IgD-negative memory B cell (primary cell): ENCODE measurements at regions not wholly inside any gene's neighbourhood (a gene's known extent, or its start where the extent isn't known, plus 50 kb on each side); places are given as distances from the start of the nearest gene placed in this dataset.
"Not testable (repeated sequence)": the region's sequence is repeated elsewhere in the genome, so short reads cannot be mapped to it uniquely, and the experiment has no call there.

Experiments
- H3K27ac Mint-ChIP-seq, 3 donors: one replicate each; pipeline ENCODE4 v1.8.0; 2020 to 2022; ENCODE audit warnings: mild to moderate bottlenecking in 3 of 3, mixed read lengths in 3 of 3, moderate library complexity in 1 of 3
- H3K27me3 Mint-ChIP-seq: one replicate; pipeline ENCODE4 v1.8.0; 2021; ENCODE audit warnings: mixed read lengths
- H3K36me3 Mint-ChIP-seq: one replicate; pipeline ENCODE4 v1.8.0; 2020; ENCODE audit warnings: mild to moderate bottlenecking, mixed read lengths
- H3K4me1 Mint-ChIP-seq, 3 donors: one replicate each; pipeline ENCODE4 v1.8.0; 2020 to 2022; ENCODE audit warnings: mixed read lengths in 3 of 3, mild to moderate bottlenecking in 1 of 3
- H3K4me3 Mint-ChIP-seq, 4 donors: one replicate each; pipeline ENCODE4 v1.8.0; 2020 to 2022; ENCODE audit warnings: mild to moderate bottlenecking in 4 of 4, mixed read lengths in 4 of 4, moderate library complexity in 3 of 4
- H3K9me3 Mint-ChIP-seq, 3 donors: one replicate each; pipeline ENCODE4 v1.8.0; 2020 to 2021; ENCODE audit warnings: mixed read lengths in 3 of 3, mild to moderate bottlenecking in 1 of 3

DNA sequence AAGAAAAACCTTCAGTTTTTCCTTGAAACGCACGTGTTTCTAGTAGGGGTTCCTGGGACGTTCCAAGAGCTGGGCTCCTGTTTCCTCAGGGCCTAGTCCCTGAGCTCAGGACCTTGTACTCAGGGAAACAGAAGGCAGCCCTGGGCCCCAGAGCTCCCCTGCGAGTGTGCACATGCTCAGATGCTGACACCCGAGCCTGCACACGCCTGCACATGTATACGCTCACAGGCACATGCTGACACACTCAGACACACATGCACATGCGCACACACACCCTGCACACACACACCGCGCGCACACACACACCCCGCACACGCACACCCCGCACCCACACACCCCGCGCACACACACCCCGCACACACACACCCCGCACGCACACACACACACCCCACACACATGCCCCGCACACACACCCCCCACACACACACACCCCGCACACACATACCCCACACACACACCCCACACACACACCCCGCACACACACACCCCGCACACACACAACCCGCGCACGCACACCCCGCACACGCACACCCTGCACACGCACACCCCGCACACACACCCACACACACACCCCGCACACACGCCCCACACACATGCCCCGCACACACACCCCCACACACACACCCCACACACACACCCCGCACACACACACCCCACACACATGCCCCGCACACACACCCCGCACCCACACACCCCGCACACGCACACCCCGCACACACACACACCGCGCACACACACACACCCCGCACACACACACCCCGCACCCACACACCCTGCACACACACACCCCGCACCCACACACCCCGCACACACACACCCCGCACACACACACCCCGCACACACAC, 52.2 kb downstream of the CALML3 start:
- peaks cover 13 to 14% (median 14%) of the 10 kb centered on the region in 3 donors for H3K4me1 Mint-ChIP-seq
- H3K27ac Mint-ChIP-seq = no peak overlapping the region
- H3K9me3 Mint-ChIP-seq = peaks cover 0 to 6% (median 0%) of the 10 kb centered on the region in 3 donors
- peaks cover 5% of the 10 kb centered on the region for H3K27me3 Mint-ChIP-seq
- peak overlapping the region in 1 of 4 donors; percentile 58 for H3K4me3 Mint-ChIP-seq
- no peaks in the 10 kb centered on the region for H3K36me3 Mint-ChIP-seq

DNA sequence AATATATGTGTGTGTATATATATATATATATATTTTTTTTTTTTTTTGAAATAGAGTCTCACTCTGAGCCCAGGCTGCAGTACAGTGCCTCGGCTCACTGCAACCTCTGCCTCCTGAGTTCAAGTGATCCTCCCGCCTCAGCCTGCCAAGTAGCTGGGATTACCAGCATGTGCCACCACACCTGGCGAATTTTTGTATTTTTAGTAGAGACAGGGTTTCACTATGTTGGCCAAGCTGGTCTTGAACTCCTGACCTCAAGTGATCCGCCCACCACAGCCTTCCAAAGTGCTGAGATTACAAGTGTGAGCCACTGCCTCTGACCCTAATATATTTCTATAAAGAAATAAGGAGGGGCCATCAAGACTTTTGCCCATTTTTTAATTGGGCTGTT, 55.3 kb downstream of the CALML3 start:
- not testable (repeated sequence) for H3K4me3 Mint-ChIP-seq, H3K36me3 Mint-ChIP-seq, H3K27ac Mint-ChIP-seq, H3K9me3 Mint-ChIP-seq
- Mint-ChIP-seq H3K4me1 (peaks cover 26 to 33% (median 32%) of the 10 kb centered on the region in 3 donors), H3K27me3 (peaks cover 12% of the 10 kb centered on the region)

DNA sequence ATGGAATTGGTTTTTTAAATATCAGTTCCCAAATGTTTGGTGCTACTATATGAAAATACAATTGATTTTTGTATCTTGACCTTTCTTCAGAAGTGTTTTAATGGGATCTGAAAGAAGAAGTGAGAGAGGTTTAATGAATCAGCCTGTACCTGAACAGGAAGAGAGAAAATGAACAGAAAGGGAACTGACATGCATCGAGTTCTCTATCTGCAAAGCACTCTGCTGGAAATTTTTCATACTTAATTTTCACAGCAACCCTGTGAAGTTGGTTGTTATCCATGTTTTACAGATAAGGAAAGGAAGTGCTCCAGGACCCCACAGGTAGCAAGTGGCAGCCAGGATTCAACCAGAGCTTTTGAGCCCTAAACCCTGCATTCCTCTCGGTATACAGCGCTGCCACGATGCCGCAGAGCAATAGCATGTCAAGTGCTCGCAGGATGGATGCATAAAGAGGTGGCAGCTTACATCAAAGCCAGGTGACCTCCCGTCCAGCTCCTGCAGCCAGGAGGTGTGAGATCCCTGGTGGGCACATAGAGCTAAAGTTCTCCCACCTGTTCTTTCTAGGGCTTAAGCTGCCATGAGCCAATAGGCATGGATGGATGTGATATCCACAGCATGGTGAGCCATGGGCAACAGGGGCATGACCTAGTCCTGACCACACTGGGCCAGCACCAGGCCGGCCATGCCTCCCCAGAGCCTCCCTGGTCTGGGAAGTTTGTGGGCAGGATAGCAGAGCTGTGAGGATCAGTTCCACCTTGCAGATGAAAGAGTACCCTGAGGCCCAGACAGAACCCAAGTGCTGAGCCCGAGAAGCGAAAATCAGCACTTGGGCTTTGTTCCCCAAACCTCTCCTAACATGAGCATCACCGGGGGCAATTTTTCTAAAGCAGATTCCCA, 57.2 kb downstream of the CALML3 start:
- no peaks in the 10 kb centered on the region for H3K36me3 Mint-ChIP-seq
- H3K4me1 Mint-ChIP-seq = peaks cover 22 to 33% (median 32%) of the 10 kb centered on the region in 3 donors
- H3K27me3 Mint-ChIP-seq = peaks cover 11% of the 10 kb centered on the region
- peak overlapping the region; percentile 33 to 73 (median 54) for H3K4me3 Mint-ChIP-seq
- H3K9me3 Mint-ChIP-seq = peaks cover 0 to 6% (median 0%) of the 10 kb centered on the region in 3 donors
- H3K27ac Mint-ChIP-seq = peak overlapping the region in 2 of 3 donors; percentile 24 to 59

DNA sequence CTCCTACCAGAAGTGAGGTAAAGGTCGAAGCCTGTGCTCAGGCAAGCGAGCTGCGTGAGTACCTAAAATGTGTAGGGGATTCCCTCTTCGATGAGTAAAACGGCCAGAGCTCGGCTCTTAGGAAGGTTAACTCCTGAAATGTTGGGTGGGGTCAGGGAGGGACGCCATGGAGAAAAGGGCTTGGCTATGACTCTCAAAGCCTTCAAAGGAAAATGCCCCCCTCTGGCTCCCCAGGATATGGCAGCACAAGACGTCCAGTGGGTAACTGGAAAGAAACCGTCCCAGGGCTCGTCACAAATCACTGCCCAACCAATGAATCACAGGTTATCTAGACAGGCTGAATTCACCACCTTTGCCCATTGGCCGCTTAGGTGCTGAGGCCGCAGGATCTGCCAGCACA, 58.0 kb downstream of the CALML3 start:
- H3K27me3 Mint-ChIP-seq = peaks cover 11% of the 10 kb centered on the region
- H3K9me3 Mint-ChIP-seq = peaks cover 0 to 6% (median 0%) of the 10 kb centered on the region in 3 donors
- no peaks in the 10 kb centered on the region for H3K36me3 Mint-ChIP-seq
- peaks cover 22 to 33% (median 32%) of the 10 kb centered on the region in 3 donors for H3K4me1 Mint-ChIP-seq
- peak overlapping the region in 2 of 4 donors; percentile 58 to 73 for H3K4me3 Mint-ChIP-seq
- peak overlapping the region in 1 of 3 donors; percentile 83 for H3K27ac Mint-ChIP-seq

DNA sequence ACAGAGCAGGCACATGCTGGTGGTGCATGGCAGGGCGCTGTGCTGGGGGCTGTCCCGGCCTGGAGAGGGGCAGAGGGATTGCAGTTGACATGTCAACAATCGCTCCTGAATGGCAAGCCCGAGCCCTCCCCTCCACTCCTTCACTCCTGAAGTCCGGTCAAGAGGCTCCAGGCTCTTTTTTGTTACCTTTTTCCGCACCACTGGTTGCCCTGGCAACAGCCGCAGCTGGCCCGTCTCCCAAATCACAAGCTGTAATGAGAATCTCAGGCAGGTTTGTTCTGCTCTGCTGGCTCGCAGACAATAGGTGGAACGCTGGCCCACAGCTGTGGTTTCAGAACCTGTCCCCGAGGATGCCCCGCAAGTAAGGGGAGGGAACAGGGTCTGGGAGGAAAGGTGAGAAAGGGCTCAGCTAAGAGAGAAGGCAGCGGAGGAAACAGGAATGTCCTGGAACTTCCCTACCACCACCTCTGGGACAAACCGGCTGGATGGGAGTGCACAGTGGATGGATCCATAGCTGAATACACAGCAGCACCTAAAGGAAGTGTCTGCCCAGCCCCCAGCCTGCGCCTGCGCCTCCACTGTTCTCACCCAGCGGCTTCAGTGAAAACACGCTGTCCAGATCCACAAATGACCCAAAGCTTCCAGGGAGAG, 58.9 kb downstream of the CALML3 start:
- no peaks in the 10 kb centered on the region for H3K36me3 Mint-ChIP-seq
- H3K27ac Mint-ChIP-seq = peak overlapping the region in 2 of 3 donors; percentile 45 to 83
- peaks cover 16% of the 10 kb centered on the region for H3K27me3 Mint-ChIP-seq
- peaks cover 22 to 33% (median 32%) of the 10 kb centered on the region in 3 donors for H3K4me1 Mint-ChIP-seq
- H3K4me3 Mint-ChIP-seq = peak overlapping the region; percentile 29 to 75 (median 36)
- H3K9me3 Mint-ChIP-seq = peaks cover 0 to 6% (median 0%) of the 10 kb centered on the region in 3 donors

- peaks cover 22 to 33% (median 32%) of the 10 kb centered on the region in 3 donors for H3K4me1 Mint-ChIP-seq
- H3K27ac Mint-ChIP-seq = no peak overlapping the region
- peaks cover 19% of the 10 kb centered on the region for H3K27me3 Mint-ChIP-seq
- peaks cover 0 to 6% (median 0%) of the 10 kb centered on the region in 3 donors for H3K9me3 Mint-ChIP-seq
- H3K36me3 Mint-ChIP-seq = no peaks in the 10 kb centered on the region
- no peak overlapping the region for H3K4me3 Mint-ChIP-seq
These were observed 60.2 kb downstream of the CALML3 start for GRCh38 chr10:5584895-5585516.

- Mint-ChIP-seq H3K9me3 (peaks cover 0 to 6% (median 0%) of the 10 kb centered on the region in 3 donors), H3K27me3 (peaks cover 19% of the 10 kb centered on the region), H3K4me3 (no peak overlapping the region), H3K27ac (no peak overlapping the region), H3K36me3 (no peaks in the 10 kb centered on the region), H3K4me1 (peaks cover 20 to 29% (median 29%) of the 10 kb centered on the region in 3 donors)
These were observed 60.9 kb downstream of the CALML3 start for GRCh38 chr10:5585517-5586206.

- Mint-ChIP-seq H3K4me3 (no peak overlapping the region), H3K9me3 (no peaks in the 10 kb centered on the region), H3K27ac (no peak overlapping the region), H3K27me3 (peaks cover 19% of the 10 kb centered on the region), H3K4me1 (peaks cover 14 to 15% (median 15%) of the 10 kb centered on the region in 3 donors), H3K36me3 (no peaks in the 10 kb centered on the region)
These were observed 62.7 kb downstream of the CALML3 start for GRCh38 chr10:5587151-5588079.

DNA sequence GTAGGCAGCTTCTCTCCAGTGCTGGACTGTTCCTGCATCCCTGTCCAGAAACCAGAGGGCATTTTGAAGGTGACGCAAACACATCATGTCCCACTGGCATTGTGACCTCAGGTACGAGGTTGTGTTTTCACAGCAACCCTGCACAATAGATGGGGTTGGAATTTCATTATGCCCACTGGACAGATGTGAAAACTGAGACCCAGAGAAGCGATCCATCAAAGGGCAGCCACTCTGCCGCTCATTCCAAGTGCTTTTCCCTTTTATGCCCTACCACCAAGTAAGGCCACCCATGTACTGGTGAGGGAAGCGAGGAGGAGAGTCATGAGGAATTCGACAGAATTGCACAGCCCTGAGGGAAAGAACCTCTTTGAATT, 63.3 kb downstream of the CALML3 start:
- Mint-ChIP-seq H3K4me3 (no peak overlapping the region), H3K27ac (no peak overlapping the region), H3K9me3 (peaks cover 0 to 2% (median 0%) of the 10 kb centered on the region in 3 donors), H3K27me3 (peaks cover 23% of the 10 kb centered on the region), H3K36me3 (no peaks in the 10 kb centered on the region), H3K4me1 (peaks cover 8 to 10% (median 9%) of the 10 kb centered on the region in 3 donors)

- H3K4me1 Mint-ChIP-seq = peaks cover 5% of the 10 kb centered on the region in 3 donors
- H3K9me3 Mint-ChIP-seq = peaks cover 0 to 2% (median 0%) of the 10 kb centered on the region in 3 donors
- peaks cover 26% of the 10 kb centered on the region for H3K27me3 Mint-ChIP-seq
- no peak overlapping the region for H3K27ac Mint-ChIP-seq
- no peak overlapping the region for H3K4me3 Mint-ChIP-seq
- no peaks in the 10 kb centered on the region for H3K36me3 Mint-ChIP-seq
These were observed 63.8 kb downstream of the CALML3 start for GRCh38 chr10:5588603-5589002.
